HEK293 (cell line): ENCODE measurements at regions not wholly inside any gene's neighbourhood (a gene's known extent, or its start where the extent isn't known, plus 50 kb on each side); places are given as distances from the start of the nearest gene placed in this dataset.

Experiments
- CTCF ChIA-PET: fragments of 350-600 bp; formaldehyde crosslinking; extraction: SDS; loops from one replicate; lab custom pipeline; 2021; ENCODE audit warnings: antibody characterized with exemption; lab: Yijun Ruan, JAX
- POLR2A ChIA-PET: fragments of 300-600 bp; formaldehyde crosslinking; extraction: SDS; loops from one replicate; lab custom pipeline; 2020; ENCODE audit warnings: antibody characterized with exemption, inconsistent platforms; lab: Yijun Ruan, JAX
- H3K27ac ChIP-seq: fragments of 200-500 bp; sonication (Bioruptor generic); 2 replicates; pipeline ENCODE4 v1.5.1; 2014; ENCODE audit warnings: low read depth, low read length, control low read depth, inconsistent platforms; ENCODE audit errors: extremely low read depth
- H3K36me3 ChIP-seq, 2 experiments: fragments of 200-500 bp in 1 of 2; sonication (Bioruptor generic) in 1 of 2; 1 replicate in 1 of 2; 2 replicates in 1 of 2; pipeline ENCODE4 v1.5.1; 2014 to 2017; ENCODE audit warnings: inconsistent platforms in 2 of 2, low read length in 2 of 2; ENCODE audit not compliant: control insufficient read depth in 2 of 2, insufficient read depth in 1 of 2
- H3K4me1 ChIP-seq: fragments of 200-500 bp; sonication (Bioruptor generic); 2 replicates; pipeline ENCODE4 v1.5.1; 2014; ENCODE audit warnings: mild to moderate bottlenecking, low read length, inconsistent platforms; ENCODE audit not compliant: control insufficient read depth, insufficient read depth
- H3K4me3 ChIP-seq: 2 replicates; pipeline ENCODE4 v1.5.1; 2011; ENCODE audit warnings: low read depth, mild to moderate bottlenecking, control low read depth, low read length, moderate library complexity
- H3K9me3 ChIP-seq: fragments of 200-500 bp; sonication (Bioruptor generic); 2 replicates; pipeline ENCODE4 v1.5.1; 2014; ENCODE audit warnings: low read depth, low read length, inconsistent platforms; ENCODE audit not compliant: control insufficient read depth, insufficient read depth
- AEBP2 ChIP-seq: fragments of 450-650 bp; formaldehyde crosslinking; IDR thresholded peaks from 2 replicates; pipeline ENCODE4 v1.5.1; 2016; ENCODE audit warnings: missing biosample characterization, missing genetic modification characterization, borderline replicate concordance
- IKZF3 ChIP-seq: fragments of 450-650 bp; IDR thresholded peaks from 2 replicates; pipeline ENCODE4 v1.5.0; 2018; ENCODE audit warnings: missing biosample characterization, mild to moderate bottlenecking, missing genetic modification characterization, moderate library complexity
- KLF10 ChIP-seq: fragments of 450-650 bp; IDR thresholded peaks from 2 replicates; pipeline ENCODE4 v1.5.1; 2018; ENCODE audit warnings: missing biosample characterization, mild to moderate bottlenecking, missing genetic modification characterization
- OVOL3 ChIP-seq: fragments of 450-650 bp; formaldehyde crosslinking; IDR thresholded peaks from 2 replicates; pipeline ENCODE4 v1.5.1; 2016; ENCODE audit warnings: missing biosample characterization, missing genetic modification characterization
- PRDM2 ChIP-seq: fragments of 450-650 bp; formaldehyde crosslinking; IDR thresholded peaks from 2 replicates; pipeline ENCODE4 v1.5.1; 2016; ENCODE audit warnings: missing biosample characterization, missing genetic modification characterization, borderline replicate concordance
- SCRT1 ChIP-seq: fragments of 450-650 bp; formaldehyde crosslinking; IDR thresholded peaks from 2 replicates; pipeline ENCODE4 v1.5.1; 2016; ENCODE audit warnings: missing biosample characterization, missing genetic modification characterization, borderline replicate concordance
- SETDB1 ChIP-seq: IDR thresholded peaks from one replicate; pipeline ENCODE4 v1.6.1; 2017; ENCODE audit warnings: mild to moderate bottlenecking, low read length, moderate library complexity, mixed read lengths; ENCODE audit not compliant: insufficient read length
- TRIM28 ChIP-seq: IDR thresholded peaks from 2 replicates; pipeline ENCODE4 v1.6.1; 2011; ENCODE audit warnings: low read length, control low read depth, borderline replicate concordance
- ZBTB10 ChIP-seq: fragments of 450-650 bp; formaldehyde crosslinking; IDR thresholded peaks from 2 replicates; pipeline ENCODE4 v1.5.1; 2016; ENCODE audit warnings: missing biosample characterization, missing genetic modification characterization
- ZBTB48 ChIP-seq: fragments of 450-650 bp; formaldehyde crosslinking; IDR thresholded peaks from 2 replicates; pipeline ENCODE4 v1.5.1; 2016; ENCODE audit warnings: missing biosample characterization, missing genetic modification characterization
- ZNF148 ChIP-seq: fragments of 450-650 bp; formaldehyde crosslinking; IDR thresholded peaks from 2 replicates; pipeline ENCODE4 v1.5.0; 2017; ENCODE audit warnings: missing biosample characterization, missing genetic modification characterization, borderline replicate concordance
- ZNF157 ChIP-seq: fragments of 450-650 bp; formaldehyde crosslinking; IDR thresholded peaks from 2 replicates; pipeline ENCODE4 v1.5.1; 2016; ENCODE audit warnings: missing biosample characterization, missing genetic modification characterization
- ZNF302 ChIP-seq: fragments of 450-650 bp; formaldehyde crosslinking; IDR thresholded peaks from 2 replicates; pipeline ENCODE4 v1.5.1; 2016; ENCODE audit warnings: missing biosample characterization, missing genetic modification characterization, low read depth
- ZNF362 ChIP-seq: fragments of 450-650 bp; formaldehyde crosslinking; IDR thresholded peaks from 2 replicates; pipeline ENCODE4 v1.5.1; 2016; ENCODE audit warnings: missing biosample characterization, missing genetic modification characterization
- ZNF394 ChIP-seq: fragments of 450-650 bp; formaldehyde crosslinking; IDR thresholded peaks from 2 replicates; pipeline ENCODE4 v1.5.1; 2016; ENCODE audit warnings: missing biosample characterization, missing genetic modification characterization, mild to moderate bottlenecking, moderate library complexity, borderline replicate concordance
- ZNF416 ChIP-seq: fragments of 450-650 bp; formaldehyde crosslinking; IDR thresholded peaks from 2 replicates; pipeline ENCODE4 v1.5.1; 2016; ENCODE audit warnings: missing biosample characterization, missing genetic modification characterization
- ZNF48 ChIP-seq: fragments of 450-650 bp; formaldehyde crosslinking; IDR thresholded peaks from 2 replicates; pipeline ENCODE4 v1.5.1; 2016; ENCODE audit warnings: missing biosample characterization, missing genetic modification characterization
- ZNF549 ChIP-seq: fragments of 450-650 bp; IDR thresholded peaks from 2 replicates; pipeline ENCODE4 v1.5.1; 2018; ENCODE audit warnings: missing biosample characterization, missing genetic modification characterization, mild to moderate bottlenecking, inconsistent platforms, moderate library complexity
- ZNF596 ChIP-seq: fragments of 450-650 bp; IDR thresholded peaks from 2 replicates; pipeline ENCODE4 v1.5.0; 2018; ENCODE audit warnings: missing biosample characterization, mild to moderate bottlenecking, missing genetic modification characterization, moderate library complexity
- ZNF621 ChIP-seq: fragments of 450-650 bp; formaldehyde crosslinking; IDR thresholded peaks from 2 replicates; pipeline ENCODE4 v1.5.1; 2017; ENCODE audit warnings: missing biosample characterization, missing genetic modification characterization
- ZNF791 ChIP-seq: fragments of 450-650 bp; formaldehyde crosslinking; IDR thresholded peaks from 2 replicates; pipeline ENCODE4 v1.5.1; 2016; ENCODE audit warnings: missing biosample characterization, missing genetic modification characterization
- ZNF837 ChIP-seq: fragments of 450-650 bp; formaldehyde crosslinking; IDR thresholded peaks from 2 replicates; pipeline ENCODE4 v1.5.1; 2016; ENCODE audit warnings: missing biosample characterization, missing genetic modification characterization
- ZSCAN5A ChIP-seq: fragments of 450-650 bp; formaldehyde crosslinking; IDR thresholded peaks from 2 replicates; pipeline ENCODE4 v1.5.1; 2016; ENCODE audit warnings: missing biosample characterization, missing genetic modification characterization

- no peak for TF ChIP-seq ZBTB48 (tag by site-specific recombination)
- no peak for TF ChIP-seq ZNF148 (tag by site-specific recombination)
- TF ChIP-seq SCRT1 (tag by site-specific recombination) = no peak
- no peak for TF ChIP-seq SETDB1
- no peak for TF ChIP-seq ZNF549 (tag by site-specific recombination)
- no peak for TF ChIP-seq OVOL3
- TF ChIP-seq ZNF416 = no peak
- TF ChIP-seq, all 188 proteins: peak for 0
Measured at GRCh38 chr3:40713306-40713705, 188.5 kb downstream of the ZNF621 start (continued).

GRCh38 chr3:40713795-40714194 is 189.0 kb downstream of the ZNF621 start:
- Histone ChIP-seq H3K36me3 (no peaks in the 10 kb centered on the region), H3K4me1 (no peaks in the 10 kb centered on the region), H3K27ac (no peak overlapping the region), H3K4me3 (no peak overlapping the region), H3K9me3 (no peaks in the 10 kb centered on the region)
- ChIA-PET CTCF (interaction anchor here (0.6 kb wide), 1 partner anchor 1254 kb away, joined by 3 read pairs; no protein-coding TSS in a partner anchor), POLR2A (no interaction called here)
- no peak for TF ChIP-seq ZNF791 (tag by site-specific recombination)
- TF ChIP-seq KLF10 = no peak
- no peak for TF ChIP-seq ZNF362 (tag by site-specific recombination)
- no peak for TF ChIP-seq AEBP2 (tag by site-specific recombination)
- TF ChIP-seq ZNF394 (tag by site-specific recombination) = no peak
- TF ChIP-seq PRDM2 = no peak
- no peak for TF ChIP-seq ZNF302 (tag by site-specific recombination)
- TF ChIP-seq ZNF596 (tag by site-specific recombination) = no peak
- no peak for TF ChIP-seq ZNF157
- no peak for TF ChIP-seq ZSCAN5A (tag by site-specific recombination)
- no peak for TF ChIP-seq ZNF837
- no peak for TF ChIP-seq IKZF3 (tag by site-specific recombination)
- no peak for TF ChIP-seq ZNF48 (tag by site-specific recombination)
- no peak for TF ChIP-seq ZNF621 (tag by site-specific recombination)
- no peak for TF ChIP-seq TRIM28
- TF ChIP-seq ZBTB10 = no peak
